ENCODE measurements at regions not wholly inside any gene's neighbourhood (a gene's known extent, or its start where the extent isn't known, plus 50 kb on each side); places are given as distances from the start of the nearest gene placed in this dataset.
"Not testable (repeated sequence)": the region's sequence is repeated elsewhere in the genome, so short reads cannot be mapped to it uniquely, and the experiment has no call there.

- not testable (repeated sequence) for TF ChIP-seq CTCF, EZH2, EZH2phosphoT487 (IDR thresholded peaks at IDR 0.05)
Measured at GRCh38 chr4:118512870-118513269, 160.1 kb upstream of the PRSS12 start.
